ENCODE measurements at regions not wholly inside any gene's neighbourhood (a gene's known extent, or its start where the extent isn't known, plus 50 kb on each side); places are given as distances from the start of the nearest gene placed in this dataset.

DNA sequence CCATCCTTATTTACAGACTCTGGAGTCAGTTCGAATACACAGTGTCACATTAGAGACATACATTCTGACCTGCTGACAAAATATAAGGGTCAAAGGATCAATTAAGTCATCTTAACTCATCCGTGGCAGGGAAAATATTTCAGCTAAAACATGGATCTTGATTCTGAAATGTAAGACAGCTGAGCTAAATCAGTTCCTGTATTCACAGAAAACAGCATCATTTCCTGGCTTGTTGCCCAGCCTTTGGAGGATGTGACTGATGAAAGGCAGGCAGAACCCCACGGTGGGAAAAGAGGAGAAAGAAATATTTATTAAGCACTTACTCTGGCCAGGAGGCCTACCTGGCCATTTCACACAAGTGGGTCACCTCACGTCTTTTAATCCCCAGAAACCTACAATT lies 101.9 kb downstream of the GAS2L3 start:
- DNase-seq (ENCODE audit: extremely low spot score): no peak
- POLR2A ChIA-PET: no interaction called here
- TF ChIP-seq, protein P1, sequence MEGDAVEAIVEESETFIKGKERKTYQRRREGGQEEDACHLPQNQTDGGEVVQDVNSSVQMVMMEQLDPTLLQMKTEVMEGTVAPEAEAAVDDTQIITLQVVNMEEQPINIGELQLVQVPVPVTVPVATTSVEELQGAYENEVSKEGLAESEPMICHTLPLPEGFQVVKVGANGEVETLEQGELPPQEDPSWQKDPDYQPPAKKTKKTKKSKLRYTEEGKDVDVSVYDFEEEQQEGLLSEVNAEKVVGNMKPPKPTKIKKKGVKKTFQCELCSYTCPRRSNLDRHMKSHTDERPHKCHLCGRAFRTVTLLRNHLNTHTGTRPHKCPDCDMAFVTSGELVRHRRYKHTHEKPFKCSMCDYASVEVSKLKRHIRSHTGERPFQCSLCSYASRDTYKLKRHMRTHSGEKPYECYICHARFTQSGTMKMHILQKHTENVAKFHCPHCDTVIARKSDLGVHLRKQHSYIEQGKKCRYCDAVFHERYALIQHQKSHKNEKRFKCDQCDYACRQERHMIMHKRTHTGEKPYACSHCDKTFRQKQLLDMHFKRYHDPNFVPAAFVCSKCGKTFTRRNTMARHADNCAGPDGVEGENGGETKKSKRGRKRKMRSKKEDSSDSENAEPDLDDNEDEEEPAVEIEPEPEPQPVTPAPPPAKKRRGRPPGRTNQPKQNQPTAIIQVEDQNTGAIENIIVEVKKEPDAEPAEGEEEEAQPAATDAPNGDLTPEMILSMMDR (IDR thresholded peaks at IDR 0.05; ENCODE audit: control extremely low read depth, extremely low read depth, low read depth, missing control alignments): no peak
- CTCF ChIA-PET: interaction anchor here (1.3 kb wide), 1 partner anchor 12 kb away, joined by 5 read pairs; no protein-coding TSS in a partner anchor

DNA sequence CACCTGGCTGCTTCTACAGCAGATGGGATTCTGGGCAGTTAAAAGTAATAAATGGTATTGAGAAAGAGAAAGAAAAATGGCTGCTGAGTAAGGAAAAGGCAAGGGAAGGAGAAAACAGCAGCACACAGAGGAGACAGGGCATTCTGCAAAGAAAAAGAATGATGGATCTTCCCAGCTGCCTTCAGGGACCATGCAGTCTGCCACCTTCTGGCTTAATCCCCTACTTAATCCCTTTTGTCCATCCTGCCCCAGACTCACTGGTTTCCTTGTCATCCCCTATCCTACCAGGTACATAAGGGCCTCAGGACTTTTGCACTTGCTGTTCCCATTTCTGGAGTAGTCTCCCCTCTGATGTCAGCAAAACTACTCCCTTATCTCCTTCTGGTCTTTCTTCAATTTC lies 107.6 kb downstream of the GAS2L3 start:
- TF ChIP-seq, protein P1 (IDR thresholded peaks at IDR 0.05; ENCODE audit: control extremely low read depth, extremely low read depth, low read depth, missing control alignments): no peak
- CTCF ChIA-PET: interaction anchor here (1.5 kb wide), 1 partner anchor 9 kb away, joined by 7 read pairs; no protein-coding TSS in a partner anchor
- POLR2A ChIA-PET: no interaction called here
- no peak for DNase-seq (ENCODE audit: extremely low spot score)

DNA sequence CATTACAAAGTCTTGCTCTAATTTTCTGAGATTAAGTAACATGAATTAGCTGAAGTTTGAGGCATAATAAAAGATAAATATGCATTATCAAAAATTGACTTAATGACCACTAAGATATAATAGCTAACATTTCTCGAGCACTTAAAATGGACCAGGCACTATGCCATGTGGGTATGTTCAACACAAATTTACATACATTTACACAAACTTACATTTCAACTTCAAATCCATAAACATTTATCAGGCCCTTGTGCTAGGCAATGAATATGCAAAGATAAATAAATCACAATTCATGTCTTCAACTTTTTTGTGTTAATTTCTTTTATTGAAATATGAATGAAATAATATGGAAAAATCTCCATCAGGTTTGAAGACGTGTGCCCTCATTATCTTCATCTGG lies 108.7 kb downstream of the GAS2L3 start:
- CTCF ChIA-PET: interaction anchor here (4.4 kb wide), 1 partner anchor 10 kb away, joined by 35 read pairs; no protein-coding TSS in a partner anchor
- POLR2A ChIA-PET: no interaction called here

DNA sequence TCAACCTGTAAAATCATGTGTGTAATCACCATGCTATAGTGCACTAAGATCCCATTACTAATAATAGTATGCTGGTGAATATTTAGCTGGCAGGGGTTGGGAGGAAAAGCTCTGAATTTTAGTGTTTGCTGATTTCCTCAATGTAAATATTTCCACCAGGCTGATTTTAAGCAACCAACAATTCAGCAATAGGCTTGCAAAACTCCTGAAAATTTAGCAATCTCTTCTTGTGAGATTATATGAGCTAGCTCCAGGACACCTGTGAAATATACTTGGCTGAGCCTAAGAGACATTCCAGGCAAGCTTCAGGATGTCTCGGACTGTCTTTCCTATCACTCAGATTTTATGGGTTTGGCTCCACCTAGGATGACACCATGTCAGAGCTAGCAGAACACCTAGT lies 106.9 kb upstream of the ANO4 start:
- POLR2A ChIA-PET: no interaction called here
- TF ChIP-seq, protein P1 (IDR thresholded peaks at IDR 0.05; ENCODE audit: control extremely low read depth, extremely low read depth, low read depth, missing control alignments): no peak

More for the DNA sequence above, 108.7 kb downstream of the GAS2L3 start:
- TF ChIP-seq, protein P1 (IDR thresholded peaks at IDR 0.05; ENCODE audit: control extremely low read depth, extremely low read depth, low read depth, missing control alignments): no peak
- DNase-seq (ENCODE audit: extremely low spot score): no peak

DNA sequence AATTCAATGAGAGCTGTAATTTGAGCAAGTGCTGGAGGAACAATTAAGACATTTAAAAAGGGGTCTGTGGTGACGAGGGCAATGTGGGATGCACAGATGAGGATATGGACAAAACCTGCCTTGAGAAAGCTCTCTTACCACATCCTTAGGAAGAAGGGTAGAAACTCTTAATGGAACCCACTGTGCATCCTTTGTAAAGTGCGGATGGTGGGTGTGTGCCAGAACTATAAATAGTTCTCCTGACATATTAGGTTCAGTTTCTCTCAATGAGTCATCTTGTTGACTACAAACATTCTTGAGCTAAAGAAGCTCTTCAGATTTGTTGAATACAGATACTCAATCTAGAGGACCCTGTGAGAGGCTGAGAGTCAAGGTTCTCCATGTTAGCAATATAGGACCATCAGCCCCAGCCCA lies 106.1 kb upstream of the ANO4 start:
- TF ChIP-seq, protein P1 (IDR thresholded peaks at IDR 0.05; ENCODE audit: control extremely low read depth, extremely low read depth, low read depth, missing control alignments): no peak
- no peak for DNase-seq (ENCODE audit: extremely low spot score)
- POLR2A ChIA-PET: no interaction called here
- CTCF ChIA-PET: interaction anchor here (1.0 to 2.9 kb wide), 2 partner anchors 16 to 17 kb away, joined by 3 to 18 read pairs; no protein-coding TSS in a partner anchor

More for the DNA sequence above, 106.9 kb upstream of the ANO4 start:
- CTCF ChIA-PET: interaction anchor here (1.0 to 2.9 kb wide), 3 partner anchors 12 to 18 kb away, joined by 3 to 18 read pairs (median 5); no protein-coding TSS in a partner anchor
- DNase-seq (ENCODE audit: extremely low spot score): no peak

DNA sequence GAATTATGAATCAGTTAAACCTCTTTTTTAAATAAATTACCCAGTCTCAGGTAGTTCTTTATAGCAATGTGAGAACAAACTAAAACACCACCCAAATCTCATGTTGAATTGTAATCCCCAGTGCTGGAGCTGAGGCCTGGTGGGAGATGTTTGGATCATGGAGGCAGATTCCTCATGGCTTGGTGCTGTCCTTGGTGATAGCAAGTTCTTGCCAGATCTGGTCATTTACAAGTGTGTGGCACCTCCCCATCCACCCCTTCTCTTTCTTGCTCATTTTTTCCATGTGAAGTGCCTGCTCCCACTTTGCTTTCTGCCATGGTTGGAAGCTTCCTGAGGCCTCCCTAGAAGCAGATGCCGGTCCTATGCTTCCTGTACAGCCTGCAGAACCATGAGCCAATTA lies 102.1 kb upstream of the ANO4 start:
- ChIA-PET CTCF (interaction anchor here (1.5 kb wide), 1 partner anchor 20 kb away, joined by 4 read pairs; no protein-coding TSS in a partner anchor), POLR2A (no interaction called here)
- DNase-seq (ENCODE audit: extremely low spot score): no peak
- TF ChIP-seq, protein P1 (IDR thresholded peaks at IDR 0.05; ENCODE audit: control extremely low read depth, extremely low read depth, low read depth, missing control alignments): no peak

All from GM10248 (cell line).